ENCODE measurements at regions not wholly inside any gene's neighbourhood (a gene's known extent, or its start where the extent isn't known, plus 50 kb on each side); places are given as distances from the start of the nearest gene placed in this dataset.

GRCh38 chr1:233491953-233492620, 121.8 kb upstream of the KCNK1 start:
- no peak for DNase-seq
- no peaks in the 10 kb centered on the region for H3K36me3 ChIP-seq (ENCODE audit: low read depth)
- H3K4me1 ChIP-seq (ENCODE audit: low read depth), result no peaks in the 10 kb centered on the region
- H3K4me3 ChIP-seq, result no peak overlapping the region
- intact Hi-C loops (cut with DNase I, micrococcal nuclease), result no loop called here
- TF ChIP-seq CTCF (IDR thresholded peaks at IDR 0.05), result no peak
- no peak for ATAC-seq
- no peaks in the 10 kb centered on the region for H3K9me3 ChIP-seq

- intact Hi-C loops (cut with DNase I, micrococcal nuclease), result no loop called here
- H3K36me3 ChIP-seq (ENCODE audit: low read depth), result no peaks in the 10 kb centered on the region
- H3K4me3 ChIP-seq, result no peak overlapping the region
- DNase-seq (no peak), ATAC-seq (no peak)
- H3K4me1 ChIP-seq (ENCODE audit: low read depth), result no peaks in the 10 kb centered on the region
- TF ChIP-seq CTCF (IDR thresholded peaks at IDR 0.05), result no peak
- H3K9me3 ChIP-seq, result no peaks in the 10 kb centered on the region
Measured at GRCh38 chr1:233496993-233497392, 116.9 kb upstream of the KCNK1 start.

- no peaks in the 10 kb centered on the region for H3K36me3 ChIP-seq (ENCODE audit: low read depth)
- no peak for TF ChIP-seq CTCF (IDR thresholded peaks at IDR 0.05)
- DNase-seq (no peak), ATAC-seq (no peak)
- intact Hi-C loops (cut with DNase I, micrococcal nuclease), result no loop called here
- H3K4me3 ChIP-seq, result no peak overlapping the region
- H3K9me3 ChIP-seq, result no peaks in the 10 kb centered on the region
- H3K4me1 ChIP-seq (ENCODE audit: low read depth), result no peaks in the 10 kb centered on the region
Measured at GRCh38 chr1:233497679-233498078, 116.2 kb upstream of the KCNK1 start.

GRCh38 chr1:233500106-233500505, 113.8 kb upstream of the KCNK1 start:
- no peaks in the 10 kb centered on the region for H3K9me3 ChIP-seq
- no peak for TF ChIP-seq CTCF (IDR thresholded peaks at IDR 0.05)
- H3K36me3 ChIP-seq (ENCODE audit: low read depth), result no peaks in the 10 kb centered on the region
- ATAC-seq (no peak), DNase-seq (no peak)
- intact Hi-C loops (cut with DNase I, micrococcal nuclease), result no loop called here
- H3K4me3 ChIP-seq, result no peak overlapping the region
- H3K4me1 ChIP-seq (ENCODE audit: low read depth), result no peaks in the 10 kb centered on the region

GRCh38 chr1:233503366-233503954, 110.4 kb upstream of the KCNK1 start:
- H3K4me1 ChIP-seq (ENCODE audit: low read depth), result no peaks in the 10 kb centered on the region
- TF ChIP-seq CTCF (IDR thresholded peaks at IDR 0.05), result no peak
- no peak overlapping the region for H3K4me3 ChIP-seq
- intact Hi-C loops (cut with DNase I, micrococcal nuclease), result no loop called here
- H3K9me3 ChIP-seq, result no peaks in the 10 kb centered on the region
- H3K36me3 ChIP-seq (ENCODE audit: low read depth), result no peaks in the 10 kb centered on the region
- DNase-seq, result no peak
- ATAC-seq, result no peak
